ENCODE measurements at regions not wholly inside any gene's neighbourhood (a gene's known extent, or its start where the extent isn't known, plus 50 kb on each side); places are given as distances from the start of the nearest gene placed in this dataset.
"Not testable (repeated sequence)": the region's sequence is repeated elsewhere in the genome, so short reads cannot be mapped to it uniquely, and the experiment has no call there.

DNA sequence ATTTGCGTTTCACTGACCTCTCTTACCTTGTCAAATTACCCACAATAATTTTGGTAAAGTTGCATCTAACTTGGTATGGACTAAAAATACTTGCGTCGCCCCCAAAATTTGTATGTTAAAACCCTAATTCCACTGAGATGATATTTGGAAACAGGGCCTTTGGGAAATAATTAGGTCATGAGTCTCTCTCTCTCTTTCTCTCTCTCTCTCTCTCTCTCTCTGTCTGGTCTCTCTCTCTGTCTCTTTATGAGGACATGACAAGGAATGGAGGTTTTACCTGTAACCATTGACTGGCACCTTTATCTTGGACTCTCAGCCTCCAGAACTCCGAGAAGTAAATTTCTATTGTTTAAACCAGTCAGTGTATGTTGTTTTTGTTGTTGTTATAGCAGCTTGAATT, 111.5 kb upstream of the BDP1 start:
- H3K4me3 ChIP-seq (ENCODE audit: low read depth, low read length); DNase-seq (ENCODE audit: low read depth); in situ Hi-C loops (cut with HindIII; ENCODE audit: low sequenced_read_pairs): not testable (repeated sequence)

DNA sequence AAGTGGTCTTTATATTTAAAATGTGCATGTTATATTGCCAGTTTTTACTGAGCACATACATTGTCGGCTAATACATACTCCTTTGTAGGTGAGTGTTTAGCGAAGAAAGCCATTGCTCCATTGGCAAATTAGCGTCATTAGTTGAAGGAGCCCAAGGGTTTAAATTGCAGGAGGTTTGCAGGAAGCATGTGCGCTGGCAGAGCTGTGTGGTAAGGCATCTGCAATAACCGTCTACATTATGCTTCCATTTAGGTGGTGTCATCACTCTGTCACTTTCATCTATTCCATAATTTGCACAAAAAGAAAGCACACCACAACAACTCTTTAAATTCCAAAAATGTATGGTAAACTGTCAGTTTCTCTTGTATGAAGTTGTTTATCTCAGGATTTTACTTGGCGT, 82.8 kb upstream of the BDP1 start:
- H3K4me3 ChIP-seq (ENCODE audit: low read depth, low read length); DNase-seq (ENCODE audit: low read depth); in situ Hi-C loops (cut with HindIII; ENCODE audit: low sequenced_read_pairs): not testable (repeated sequence)

DNA sequence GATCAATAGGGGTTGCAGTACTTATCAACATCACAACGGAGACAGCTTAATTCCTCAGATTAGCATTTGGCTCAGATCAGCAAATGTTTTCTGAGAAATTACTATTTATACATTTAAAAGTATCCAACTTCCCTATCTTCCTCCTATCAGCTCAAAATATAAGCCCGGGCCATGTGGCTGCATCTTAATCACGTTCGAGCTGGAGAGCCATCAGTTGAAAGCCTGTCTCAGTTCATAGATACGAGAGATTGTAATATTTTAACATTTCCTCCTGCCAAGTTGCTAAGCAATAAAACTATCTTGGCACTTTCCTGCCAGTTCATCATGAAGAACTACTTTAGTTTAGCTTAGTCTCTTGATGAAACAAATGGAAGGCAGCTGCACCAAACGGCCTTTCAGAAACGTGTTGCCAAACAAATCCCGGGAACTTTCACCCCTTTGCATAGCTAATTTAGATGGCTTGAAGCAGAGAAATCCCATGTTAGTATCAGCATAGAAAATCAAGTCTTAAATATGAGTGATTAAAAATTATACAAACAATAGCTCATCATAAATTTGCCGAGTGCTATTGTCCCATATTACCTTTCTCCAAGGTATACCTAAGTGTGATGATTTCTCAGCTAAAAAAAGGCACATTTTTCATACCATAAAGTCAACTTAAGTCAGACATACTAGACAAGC, 82.3 kb upstream of the BDP1 start:
- in situ Hi-C loops (cut with HindIII; ENCODE audit: low sequenced_read_pairs); DNase-seq (ENCODE audit: low read depth); H3K4me3 ChIP-seq (ENCODE audit: low read depth, low read length): not testable (repeated sequence)

DNA sequence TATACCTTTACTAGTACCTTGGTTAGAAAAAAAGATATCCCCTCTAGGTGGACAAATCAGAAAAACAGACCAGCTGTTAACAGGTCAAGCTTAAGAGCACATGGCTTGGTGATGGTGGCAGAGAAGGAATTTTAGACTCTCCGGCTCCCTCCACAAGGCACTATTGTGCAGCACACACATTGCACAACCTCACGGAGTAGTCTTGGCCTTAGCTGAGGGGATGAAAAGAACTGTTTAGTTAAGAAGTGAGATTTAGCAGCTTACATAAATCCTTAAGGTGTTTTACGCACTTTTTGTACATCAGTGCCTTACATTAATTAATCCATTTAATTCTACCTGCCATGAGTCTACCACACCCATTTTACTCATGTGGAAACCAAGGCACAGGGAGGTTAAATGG, 71.2 kb upstream of the BDP1 start:
- H3K4me3 ChIP-seq (ENCODE audit: low read depth, low read length); in situ Hi-C loops (cut with HindIII; ENCODE audit: low sequenced_read_pairs); DNase-seq (ENCODE audit: low read depth): not testable (repeated sequence)

DNA sequence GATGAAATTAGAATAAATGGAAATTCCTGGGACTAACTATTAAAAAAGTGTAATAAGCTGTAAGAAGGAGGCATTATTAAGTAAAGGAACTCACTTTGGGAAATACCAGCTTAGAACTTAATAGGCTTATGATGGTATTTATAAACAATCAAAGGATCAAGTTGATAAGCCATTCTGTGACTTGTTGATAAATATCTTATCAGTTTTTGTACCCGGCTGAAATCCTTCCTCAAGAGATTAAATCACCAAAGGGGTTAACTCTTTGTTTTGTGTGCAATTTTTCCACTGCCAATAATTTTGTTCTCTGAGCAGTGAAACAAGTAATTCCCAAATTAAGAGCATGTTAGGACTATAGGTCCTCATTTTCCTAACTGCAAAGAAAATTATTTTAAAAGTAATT, 70.7 kb upstream of the BDP1 start:
- in situ Hi-C loops (cut with HindIII; ENCODE audit: low sequenced_read_pairs): no loop called here
- TF ChIP-seq CTCF (IDR thresholded peaks at IDR 0.05; ENCODE audit: low read depth, low read length, missing control alignments): no peak
- no peak overlapping the region for H3K4me3 ChIP-seq (ENCODE audit: low read depth, low read length)
- no peak for DNase-seq (ENCODE audit: low read depth)

- in situ Hi-C loops (cut with HindIII; ENCODE audit: low sequenced_read_pairs); DNase-seq (ENCODE audit: low read depth); H3K4me3 ChIP-seq (ENCODE audit: low read depth, low read length): not testable (repeated sequence)
These were observed 70.2 kb upstream of the BDP1 start for GRCh38 chr5:71385208-71385607.

- H3K4me3 ChIP-seq (ENCODE audit: low read depth, low read length); DNase-seq (ENCODE audit: low read depth); in situ Hi-C loops (cut with HindIII; ENCODE audit: low sequenced_read_pairs): not testable (repeated sequence)
These were observed 67.3 kb upstream of the BDP1 start for GRCh38 chr5:71388184-71388583.

DNA sequence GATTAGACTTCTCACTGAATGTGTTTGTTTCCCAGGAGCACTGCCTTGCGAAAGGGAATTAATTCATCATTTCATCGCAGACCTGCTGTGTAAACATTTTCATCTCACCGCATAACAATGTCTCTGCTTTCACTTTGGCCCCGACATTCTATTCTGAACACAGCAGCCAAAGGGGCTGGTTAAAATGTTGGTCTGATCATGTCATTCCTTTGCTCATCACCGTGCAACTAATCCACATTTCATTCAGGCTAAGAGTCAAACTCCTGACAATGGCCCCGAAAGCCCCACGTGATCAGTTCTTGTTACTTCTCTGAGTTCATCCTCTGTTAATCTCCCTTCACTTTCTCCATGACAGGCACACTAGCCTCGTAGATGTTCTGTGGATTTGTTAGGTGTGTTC, 57.1 kb upstream of the BDP1 start:
- in situ Hi-C loops (cut with HindIII; ENCODE audit: low sequenced_read_pairs); DNase-seq (ENCODE audit: low read depth): not testable (repeated sequence)
- H3K4me3 ChIP-seq (ENCODE audit: low read depth, low read length): peak overlapping the region; percentile 15

DNA sequence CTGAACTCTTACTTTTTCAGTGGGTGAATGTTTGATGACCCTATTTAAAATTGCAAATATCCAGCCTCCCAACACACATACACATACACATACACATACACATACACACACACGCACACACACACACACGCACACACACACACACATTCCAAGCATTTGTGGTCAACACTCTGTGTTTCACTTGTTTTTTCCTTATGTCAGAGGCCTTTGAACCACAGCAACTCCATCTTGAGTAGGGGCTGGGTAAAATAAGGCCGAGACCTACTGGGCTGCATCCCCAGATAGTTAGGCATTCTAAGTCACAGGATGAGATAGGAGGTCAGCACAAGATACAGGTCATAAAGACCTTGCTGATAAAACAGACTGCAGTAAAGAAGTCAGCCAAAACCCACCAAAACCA, 56.6 kb upstream of the BDP1 start:
- H3K4me3 ChIP-seq (ENCODE audit: low read depth, low read length); in situ Hi-C loops (cut with HindIII; ENCODE audit: low sequenced_read_pairs); DNase-seq (ENCODE audit: low read depth): not testable (repeated sequence)

DNA sequence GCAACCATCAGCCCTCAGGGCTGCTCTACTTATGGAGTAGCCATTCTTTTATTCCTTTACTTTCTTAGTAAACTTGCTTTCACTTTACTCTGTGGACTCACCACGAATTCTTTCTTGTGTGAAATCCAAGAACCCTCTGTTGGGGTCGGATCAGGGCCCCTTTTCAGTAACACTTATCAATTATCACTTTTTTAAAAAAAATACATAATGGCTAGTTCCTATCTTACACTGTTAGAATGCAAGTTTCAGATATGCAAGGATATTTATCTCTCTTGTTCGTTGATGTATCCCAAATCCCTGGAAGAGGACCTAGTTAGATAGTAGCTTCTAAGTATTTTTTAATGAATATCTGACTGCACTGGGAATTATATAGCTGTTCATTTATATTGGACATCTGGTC, 56.0 kb upstream of the BDP1 start:
- H3K4me3 ChIP-seq (ENCODE audit: low read depth, low read length); DNase-seq (ENCODE audit: low read depth); in situ Hi-C loops (cut with HindIII; ENCODE audit: low sequenced_read_pairs): not testable (repeated sequence)

DNA sequence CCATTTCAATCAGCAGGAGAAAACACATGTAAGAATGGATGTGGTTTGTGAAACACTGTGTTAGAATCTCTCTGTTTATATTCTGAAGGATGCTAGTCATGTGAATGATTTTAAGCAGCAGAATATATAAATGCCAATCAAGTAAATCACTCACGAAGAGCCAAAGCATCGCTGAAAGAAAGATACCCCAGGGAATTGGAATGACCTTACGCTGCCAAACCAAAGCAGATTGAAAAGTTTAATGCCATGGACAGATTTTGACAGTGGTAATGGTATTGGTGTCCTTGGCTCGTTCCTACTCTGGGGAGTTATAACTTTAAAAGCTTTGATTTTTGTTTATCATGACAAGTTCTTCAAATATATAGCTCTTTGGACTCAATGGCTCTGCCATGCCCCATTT, 54.8 kb upstream of the BDP1 start:
- H3K4me3 ChIP-seq (ENCODE audit: low read depth, low read length); in situ Hi-C loops (cut with HindIII; ENCODE audit: low sequenced_read_pairs); DNase-seq (ENCODE audit: low read depth): not testable (repeated sequence)

GRCh38 chr5:71401150-71401549, 54.3 kb upstream of the BDP1 start:
- in situ Hi-C loops (cut with HindIII; ENCODE audit: low sequenced_read_pairs): not testable (repeated sequence)

DNA sequence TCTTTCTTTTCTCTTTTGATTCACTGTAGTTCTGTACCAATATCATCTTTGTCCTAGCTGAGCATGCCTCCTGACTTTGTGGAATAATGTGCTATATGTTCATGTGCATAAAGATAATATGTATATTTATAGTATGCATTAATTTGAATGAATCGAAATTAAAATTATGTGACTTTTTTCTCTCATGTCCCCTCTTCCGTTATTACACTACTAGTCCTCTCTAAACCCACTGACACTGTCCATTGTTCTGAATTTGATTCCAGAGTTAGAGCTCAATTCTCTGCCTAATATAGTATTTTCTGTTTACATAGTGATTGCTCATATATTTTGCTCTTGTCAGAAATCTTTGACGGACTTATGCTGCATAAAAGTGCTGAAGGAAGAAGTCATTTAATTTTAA, 53.9 kb upstream of the BDP1 start:
- H3K4me3 ChIP-seq (ENCODE audit: low read depth, low read length); in situ Hi-C loops (cut with HindIII; ENCODE audit: low sequenced_read_pairs); DNase-seq (ENCODE audit: low read depth): not testable (repeated sequence)

More at GRCh38 chr5:71401150-71401549, 54.3 kb upstream of the BDP1 start:
- H3K4me3 ChIP-seq (ENCODE audit: low read depth, low read length); DNase-seq (ENCODE audit: low read depth): not testable (repeated sequence)

DNA sequence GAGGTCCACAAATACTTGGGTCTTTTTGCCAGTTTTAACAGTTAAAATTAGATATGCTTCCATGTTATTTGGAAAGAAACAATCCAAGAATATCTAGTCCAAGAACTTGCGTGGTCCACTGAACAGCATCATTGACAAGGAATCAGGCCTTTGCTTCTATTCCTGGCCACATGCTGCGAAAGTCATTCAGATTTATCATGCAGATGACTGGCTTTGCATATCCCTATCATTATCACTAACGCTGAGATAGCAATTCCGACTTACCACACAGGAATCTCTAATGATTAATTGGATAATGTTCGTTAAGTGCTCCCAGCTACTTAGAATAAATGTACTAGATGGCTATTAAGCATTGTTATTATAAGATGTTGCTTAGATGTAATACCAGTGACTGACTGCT, 51.0 kb upstream of the BDP1 start:
- DNase-seq (ENCODE audit: low read depth); in situ Hi-C loops (cut with HindIII; ENCODE audit: low sequenced_read_pairs); H3K4me3 ChIP-seq (ENCODE audit: low read depth, low read length): not testable (repeated sequence)

DNA sequence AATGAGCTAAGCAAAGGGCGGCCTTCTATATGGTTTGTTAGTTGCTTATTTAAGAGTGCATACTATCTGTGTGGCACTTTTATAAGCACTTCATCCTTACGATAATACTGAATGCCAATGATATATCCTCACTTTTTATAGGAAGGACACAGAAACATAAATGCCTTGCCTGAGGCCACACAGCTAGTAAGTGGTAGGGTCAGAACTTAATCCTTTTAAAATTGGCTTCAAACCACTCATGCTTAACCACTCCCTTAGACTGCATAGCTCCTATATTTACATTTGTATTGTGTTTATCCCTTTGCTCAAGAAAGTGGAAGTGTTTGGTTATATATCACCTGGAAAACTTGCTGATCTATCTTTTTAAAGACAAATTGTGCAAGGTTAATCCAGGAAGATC, 50.5 kb upstream of the BDP1 start:
- DNase-seq (ENCODE audit: low read depth); in situ Hi-C loops (cut with HindIII; ENCODE audit: low sequenced_read_pairs); H3K4me3 ChIP-seq (ENCODE audit: low read depth, low read length): not testable (repeated sequence)

All from astrocyte of the cerebellum (primary cell).